ENCODE measurements at regions not wholly inside any gene's neighbourhood (a gene's known extent, or its start where the extent isn't known, plus 50 kb on each side); places are given as distances from the start of the nearest gene placed in this dataset.
"Not testable (repeated sequence)": the region's sequence is repeated elsewhere in the genome, so short reads cannot be mapped to it uniquely, and the experiment has no call there.

- Histone ChIP-seq H3K36me3 (ENCODE audit: insufficient read depth, low read length) (no peaks in the 10 kb centered on the region), H4K20me1 (ENCODE audit: insufficient read depth, low read depth, low read length) (no peaks in the 10 kb centered on the region), H3K4me3 (ENCODE audit: low read length) (no peak overlapping the region), H3K4me1 (ENCODE audit: low read length) (no peaks in the 10 kb centered on the region), H3K27me3 (ENCODE audit: low read length) (0 out of 2 replicates have a peak, but pooled peaks cover 4% of the 10 kb centered on the region), H3K27ac (ENCODE audit: low read length) (no peak overlapping the region), H2AFZ (ENCODE audit: low read length) (no peak overlapping the region), H3K79me2 (ENCODE audit: low read length) (no peaks in the 10 kb centered on the region), H3K9me2 (replicated peaks; ENCODE audit: insufficient read depth, low read length) (no peaks in the 10 kb centered on the region), H3K9ac (ENCODE audit: low read length) (no peak overlapping the region), H3K9me3 (ENCODE audit: low read length) (no peaks in the 10 kb centered on the region), H3K4me2 (ENCODE audit: low read depth, low read length, poor library complexity, severe bottlenecking) (no peak overlapping the region)
- DNase-seq = no peak
Observed at GRCh38 chr2:167579826-167580225, 667.6 kb downstream of the STK39 start.

- Histone ChIP-seq H2AFZ (ENCODE audit: low read length) (no peak overlapping the region), H3K79me2 (ENCODE audit: low read length) (no peaks in the 10 kb centered on the region), H3K9me2 (replicated peaks; ENCODE audit: insufficient read depth, low read length) (no peaks in the 10 kb centered on the region), H3K4me2 (ENCODE audit: low read depth, low read length, poor library complexity, severe bottlenecking) (no peak overlapping the region), H3K27me3 (ENCODE audit: low read length) (no peaks in the 10 kb centered on the region), H3K4me1 (ENCODE audit: low read length) (no peaks in the 10 kb centered on the region), H3K27ac (ENCODE audit: low read length) (no peak overlapping the region), H3K4me3 (ENCODE audit: low read length) (no peak overlapping the region), H3K9me3 (ENCODE audit: low read length) (no peaks in the 10 kb centered on the region), H3K9ac (ENCODE audit: low read length) (no peak overlapping the region), H3K36me3 (ENCODE audit: insufficient read depth, low read length) (no peaks in the 10 kb centered on the region), H4K20me1 (ENCODE audit: insufficient read depth, low read depth, low read length) (no peaks in the 10 kb centered on the region)
- DNase-seq = no peak
Observed at GRCh38 chr2:167575276-167575675, 672.1 kb downstream of the STK39 start.

GRCh38 chr2:167572883-167573619, 674.3 kb downstream of the STK39 start:
- Histone ChIP-seq H3K9ac (ENCODE audit: low read length) (no peak overlapping the region), H3K4me2 (ENCODE audit: low read depth, low read length, poor library complexity, severe bottlenecking) (no peak overlapping the region), H4K20me1 (ENCODE audit: insufficient read depth, low read depth, low read length) (no peaks in the 10 kb centered on the region), H3K9me2 (replicated peaks; ENCODE audit: insufficient read depth, low read length) (no peaks in the 10 kb centered on the region), H3K4me3 (ENCODE audit: low read length) (no peak overlapping the region), H2AFZ (ENCODE audit: low read length) (no peak overlapping the region), H3K27ac (ENCODE audit: low read length) (no peak overlapping the region), H3K9me3 (ENCODE audit: low read length) (no peaks in the 10 kb centered on the region), H3K36me3 (ENCODE audit: insufficient read depth, low read length) (no peaks in the 10 kb centered on the region), H3K79me2 (ENCODE audit: low read length) (no peaks in the 10 kb centered on the region), H3K4me1 (ENCODE audit: low read length) (no peaks in the 10 kb centered on the region), H3K27me3 (ENCODE audit: low read length) (no peaks in the 10 kb centered on the region)
- no peak for DNase-seq

- Histone ChIP-seq H3K9me2 (replicated peaks; ENCODE audit: insufficient read depth, low read length) (no peaks in the 10 kb centered on the region), H3K27me3 (ENCODE audit: low read length) (no peaks in the 10 kb centered on the region), H3K79me2 (ENCODE audit: low read length) (no peaks in the 10 kb centered on the region), H3K4me3 (ENCODE audit: low read length) (no peak overlapping the region), H3K36me3 (ENCODE audit: insufficient read depth, low read length) (no peaks in the 10 kb centered on the region), H3K9ac (ENCODE audit: low read length) (no peak overlapping the region), H2AFZ (ENCODE audit: low read length) (no peak overlapping the region), H3K4me2 (ENCODE audit: low read depth, low read length, poor library complexity, severe bottlenecking) (no peak overlapping the region), H4K20me1 (ENCODE audit: insufficient read depth, low read depth, low read length) (no peaks in the 10 kb centered on the region), H3K4me1 (ENCODE audit: low read length) (no peaks in the 10 kb centered on the region), H3K27ac (ENCODE audit: low read length) (no peak overlapping the region), H3K9me3 (ENCODE audit: low read length) (no peaks in the 10 kb centered on the region)
- DNase-seq = no peak
Observed at GRCh38 chr2:167570370-167570769, 677.0 kb downstream of the STK39 start.

- H3K9ac ChIP-seq (ENCODE audit: low read length); H3K27me3 ChIP-seq (ENCODE audit: low read length); H3K4me3 ChIP-seq (ENCODE audit: low read length); H2AFZ ChIP-seq (ENCODE audit: low read length); H3K9me3 ChIP-seq (ENCODE audit: low read length); H3K36me3 ChIP-seq (ENCODE audit: insufficient read depth, low read length); H3K9me2 ChIP-seq (replicated peaks; ENCODE audit: insufficient read depth, low read length); H4K20me1 ChIP-seq (ENCODE audit: insufficient read depth, low read depth, low read length); H3K79me2 ChIP-seq (ENCODE audit: low read length); H3K4me2 ChIP-seq (ENCODE audit: low read depth, low read length, poor library complexity, severe bottlenecking); H3K4me1 ChIP-seq (ENCODE audit: low read length); H3K27ac ChIP-seq (ENCODE audit: low read length); DNase-seq: not testable (repeated sequence)
Observed at GRCh38 chr2:167563885-167564619, 675.8 kb downstream of the XIRP2 start.

GRCh38 chr2:167558272-167558991, 670.2 kb downstream of the XIRP2 start:
- H3K27me3 ChIP-seq (ENCODE audit: low read length); H2AFZ ChIP-seq (ENCODE audit: low read length); H3K4me2 ChIP-seq (ENCODE audit: low read depth, low read length, poor library complexity, severe bottlenecking); H3K9me2 ChIP-seq (replicated peaks; ENCODE audit: insufficient read depth, low read length); H4K20me1 ChIP-seq (ENCODE audit: insufficient read depth, low read depth, low read length); H3K9me3 ChIP-seq (ENCODE audit: low read length); H3K4me3 ChIP-seq (ENCODE audit: low read length); H3K4me1 ChIP-seq (ENCODE audit: low read length); H3K36me3 ChIP-seq (ENCODE audit: insufficient read depth, low read length); H3K79me2 ChIP-seq (ENCODE audit: low read length); H3K27ac ChIP-seq (ENCODE audit: low read length); DNase-seq; H3K9ac ChIP-seq (ENCODE audit: low read length): not testable (repeated sequence)

GRCh38 chr2:167555098-167555720, 666.9 kb downstream of the XIRP2 start:
- no peaks in the 10 kb centered on the region for H4K20me1 ChIP-seq (ENCODE audit: insufficient read depth, low read depth, low read length)
- no peak overlapping the region for H3K4me3 ChIP-seq (ENCODE audit: low read length)
- H3K9me3 ChIP-seq (ENCODE audit: low read length) = no peaks in the 10 kb centered on the region
- H2AFZ ChIP-seq (ENCODE audit: low read length) = no peak overlapping the region
- H3K4me1 ChIP-seq (ENCODE audit: low read length) = no peaks in the 10 kb centered on the region
- no peak overlapping the region for H3K4me2 ChIP-seq (ENCODE audit: low read depth, low read length, poor library complexity, severe bottlenecking)
- H3K36me3 ChIP-seq (ENCODE audit: insufficient read depth, low read length) = no peaks in the 10 kb centered on the region
- H3K27me3 ChIP-seq (ENCODE audit: low read length) = no peaks in the 10 kb centered on the region
- no peaks in the 10 kb centered on the region for H3K9me2 ChIP-seq (replicated peaks; ENCODE audit: insufficient read depth, low read length)
- H3K27ac ChIP-seq (ENCODE audit: low read length) = no peak overlapping the region
- no peak overlapping the region for H3K9ac ChIP-seq (ENCODE audit: low read length)
- no peaks in the 10 kb centered on the region for H3K79me2 ChIP-seq (ENCODE audit: low read length)
- DNase-seq = no peak

GRCh38 chr2:167553635-167554034, 665.4 kb downstream of the XIRP2 start:
- H3K4me1 ChIP-seq (ENCODE audit: low read length) = no peaks in the 10 kb centered on the region
- H4K20me1 ChIP-seq (ENCODE audit: insufficient read depth, low read depth, low read length) = no peaks in the 10 kb centered on the region
- no peak overlapping the region for H3K27ac ChIP-seq (ENCODE audit: low read length)
- no peak overlapping the region for H3K4me3 ChIP-seq (ENCODE audit: low read length)
- H3K36me3 ChIP-seq (ENCODE audit: insufficient read depth, low read length) = no peaks in the 10 kb centered on the region
- no peak overlapping the region for H2AFZ ChIP-seq (ENCODE audit: low read length)
- H3K9ac ChIP-seq (ENCODE audit: low read length) = no peak overlapping the region
- H3K79me2 ChIP-seq (ENCODE audit: low read length) = no peaks in the 10 kb centered on the region
- no peak for DNase-seq
- H3K27me3 ChIP-seq (ENCODE audit: low read length) = no peaks in the 10 kb centered on the region
- H3K4me2 ChIP-seq (ENCODE audit: low read depth, low read length, poor library complexity, severe bottlenecking) = no peak overlapping the region
- no peaks in the 10 kb centered on the region for H3K9me2 ChIP-seq (replicated peaks; ENCODE audit: insufficient read depth, low read length)
- H3K9me3 ChIP-seq (ENCODE audit: low read length) = no peaks in the 10 kb centered on the region

Measured in Karpas-422 (cell line).